ENCODE measurements at regions not wholly inside any gene's neighbourhood (a gene's known extent, or its start where the extent isn't known, plus 50 kb on each side); places are given as distances from the start of the nearest gene placed in this dataset.

DNA sequence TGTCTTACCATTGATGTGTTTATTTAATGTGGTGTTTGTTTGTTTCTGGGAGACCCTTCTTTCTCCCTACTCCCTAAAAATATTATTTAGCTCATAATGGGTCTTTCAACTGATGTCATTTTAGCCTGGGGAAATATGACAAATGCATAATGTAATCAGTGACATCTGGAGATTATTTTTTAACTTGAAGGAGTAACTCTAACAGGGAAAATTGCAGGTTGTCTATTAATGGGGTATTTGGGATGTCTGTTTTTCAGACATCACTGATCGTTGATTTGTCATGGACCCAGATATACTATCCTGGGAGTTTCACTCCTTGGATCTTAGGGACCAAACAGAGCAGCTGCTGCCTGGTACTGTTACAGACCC lies 230.4 kb downstream of the LOXHD1 start:
- DNase-seq (ENCODE audit: extremely low spot score): no peak
- TF ChIP-seq FOXM1 (IDR thresholded peaks at IDR 0.05; ENCODE audit: borderline replicate concordance) (no peak), CTBP1 (IDR thresholded peaks at IDR 0.05; ENCODE audit: borderline replicate concordance) (no peak), BHLHE40 (IDR thresholded peaks at IDR 0.05; ENCODE audit: borderline replicate concordance) (no peak), L3MBTL2 (conservative IDR thresholded peaks at IDR 0.05) (no peak), NFRKB (IDR thresholded peaks at IDR 0.05) (no peak), ZNF384 (IDR thresholded peaks at IDR 0.05) (no peak), FOXA1 (IDR thresholded peaks at IDR 0.05) (no peak), FOXK2 (IDR thresholded peaks at IDR 0.05) (no peak), HDGF (IDR thresholded peaks at IDR 0.05; ENCODE audit: borderline replicate concordance) (no peak)
- POLR2A ChIA-PET: no interaction called here
- CTCF ChIA-PET: interaction anchor here (0.7 kb wide), 1 partner anchor 678 kb away, joined by 3 read pairs; no protein-coding TSS in a partner anchor
